Loucy (cell line): ENCODE measurements at regions not wholly inside any gene's neighbourhood (a gene's known extent, or its start where the extent isn't known, plus 50 kb on each side); places are given as distances from the start of the nearest gene placed in this dataset.

Source experiments
- CTCF ChIP-seq: fragments of 200-600 bp; sonication (generic); conservative IDR thresholded peaks from 2 replicates; pipeline ENCODE4 v1.5.1; 2014; ENCODE audit warnings: mild to moderate bottlenecking, antibody characterized with exemption, low read length
- EZH2phosphoT487 ChIP-seq: fragments of 200-600 bp; IDR thresholded peaks from 2 replicates; pipeline ENCODE4 v1.6.1; 2018; ENCODE audit warnings: antibody characterized with exemption, mild to moderate bottlenecking, moderate library complexity, borderline replicate concordance

- TF ChIP-seq CTCF (no peak), EZH2phosphoT487 (no peak)
Observed at GRCh38 chr5:98587166-98587565, 186.3 kb upstream of the RGMB start.
